ENCODE measurements at regions not wholly inside any gene's neighbourhood (a gene's known extent, or its start where the extent isn't known, plus 50 kb on each side); places are given as distances from the start of the nearest gene placed in this dataset.
A peak's percentile ranks its signal among the peaks of the same experiment; 100 is the strongest.

- DNase-seq: no peak
Observed at GRCh38 chr10:62632071-62632809, 172.3 kb upstream of the ADO start.

GRCh38 chr10:62633976-62634375, 170.5 kb upstream of the ADO start:
- no peak for DNase-seq

GRCh38 chr10:62634576-62634975, 169.9 kb upstream of the ADO start:
- DNase-seq: no peak

GRCh38 chr10:62635127-62635526, 169.4 kb upstream of the ADO start:
- DNase-seq: no peak

GRCh38 chr10:62636825-62637248, 167.7 kb upstream of the ADO start:
- no peak for DNase-seq

GRCh38 chr10:62637249-62638061, 167.1 kb upstream of the ADO start:
- DNase-seq: peak; percentile 3

GRCh38 chr10:62638062-62638477, 166.4 kb upstream of the ADO start:
- DNase-seq: no peak

- no peak for DNase-seq
Observed at GRCh38 chr10:62639144-62639543, 165.4 kb upstream of the ADO start.

- DNase-seq: no peak
Observed at GRCh38 chr10:62640411-62640810, 164.1 kb upstream of the ADO start.

- no peak for DNase-seq
Observed at GRCh38 chr10:62643606-62644587, 160.6 kb upstream of the ADO start.

- DNase-seq: no peak
Observed at GRCh38 chr10:62647375-62648092, 157.0 kb upstream of the ADO start.

GRCh38 chr10:62648921-62649320, 155.6 kb upstream of the ADO start:
- DNase-seq: no peak

GRCh38 chr10:62650411-62650810, 154.1 kb upstream of the ADO start:
- no peak for DNase-seq

GRCh38 chr10:62651341-62651740, 153.2 kb upstream of the ADO start:
- DNase-seq: no peak

GRCh38 chr10:62652114-62652513, 152.4 kb upstream of the ADO start:
- no peak for DNase-seq

GRCh38 chr10:62652564-62652963, 152.0 kb upstream of the ADO start:
- DNase-seq: no peak

- DNase-seq: no peak
Observed at GRCh38 chr10:62653254-62653653, 151.3 kb upstream of the ADO start.

- DNase-seq: no peak
Observed at GRCh38 chr10:62654966-62655336, 149.6 kb upstream of the ADO start.

GRCh38 chr10:62655337-62655994, 149.1 kb upstream of the ADO start:
- no peak for DNase-seq

- no peak for DNase-seq
Observed at GRCh38 chr10:62657244-62657835, 147.2 kb upstream of the ADO start.

- no peak for DNase-seq
Observed at GRCh38 chr10:62658516-62658915, 146.0 kb upstream of the ADO start.

All from hematopoietic multipotent progenitor cell treated with erythropoietin and hydrocortisone succinate and interleukin-3 and kit ligand, for 8 days (in vitro differentiated cells).